Loucy (cell line): ENCODE measurements at regions not wholly inside any gene's neighbourhood (a gene's known extent, or its start where the extent isn't known, plus 50 kb on each side); places are given as distances from the start of the nearest gene placed in this dataset.
"Not testable (repeated sequence)": the region's sequence is repeated elsewhere in the genome, so short reads cannot be mapped to it uniquely, and the experiment has no call there.

Experiments used
- EZH2phosphoT487 ChIP-seq: fragments of 200-600 bp; IDR thresholded peaks from 2 replicates; pipeline ENCODE4 v1.6.1; 2018; ENCODE audit warnings: antibody characterized with exemption, mild to moderate bottlenecking, moderate library complexity, borderline replicate concordance
- TF ChIP-seq, protein P1 (sequence below): fragments of 200-600 bp; sonication (generic); conservative IDR thresholded peaks from 2 replicates; pipeline ENCODE4 v1.5.1; 2014; ENCODE audit warnings: mild to moderate bottlenecking, antibody characterized with exemption, low read length

DNA sequence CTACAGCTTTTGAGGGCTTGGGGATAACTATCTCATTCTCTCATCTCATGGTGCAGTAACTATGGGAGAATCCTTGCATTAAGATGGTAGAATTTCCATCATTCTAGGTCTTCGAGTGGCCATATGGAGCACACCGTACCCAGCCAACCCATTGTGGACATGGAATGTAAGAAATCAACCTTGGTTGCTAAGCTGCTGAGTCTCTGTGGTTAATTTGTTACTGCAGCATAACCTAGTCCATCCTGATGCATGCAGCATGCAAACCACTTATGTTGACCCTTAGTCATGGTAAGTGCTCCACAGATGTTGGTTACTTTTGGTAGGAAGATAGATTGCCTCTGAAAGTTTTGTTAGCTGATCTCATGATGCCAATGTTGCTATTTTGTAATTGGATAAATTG, 156.3 kb upstream of the CCZ1B start:
- TF ChIP-seq, protein P1, sequence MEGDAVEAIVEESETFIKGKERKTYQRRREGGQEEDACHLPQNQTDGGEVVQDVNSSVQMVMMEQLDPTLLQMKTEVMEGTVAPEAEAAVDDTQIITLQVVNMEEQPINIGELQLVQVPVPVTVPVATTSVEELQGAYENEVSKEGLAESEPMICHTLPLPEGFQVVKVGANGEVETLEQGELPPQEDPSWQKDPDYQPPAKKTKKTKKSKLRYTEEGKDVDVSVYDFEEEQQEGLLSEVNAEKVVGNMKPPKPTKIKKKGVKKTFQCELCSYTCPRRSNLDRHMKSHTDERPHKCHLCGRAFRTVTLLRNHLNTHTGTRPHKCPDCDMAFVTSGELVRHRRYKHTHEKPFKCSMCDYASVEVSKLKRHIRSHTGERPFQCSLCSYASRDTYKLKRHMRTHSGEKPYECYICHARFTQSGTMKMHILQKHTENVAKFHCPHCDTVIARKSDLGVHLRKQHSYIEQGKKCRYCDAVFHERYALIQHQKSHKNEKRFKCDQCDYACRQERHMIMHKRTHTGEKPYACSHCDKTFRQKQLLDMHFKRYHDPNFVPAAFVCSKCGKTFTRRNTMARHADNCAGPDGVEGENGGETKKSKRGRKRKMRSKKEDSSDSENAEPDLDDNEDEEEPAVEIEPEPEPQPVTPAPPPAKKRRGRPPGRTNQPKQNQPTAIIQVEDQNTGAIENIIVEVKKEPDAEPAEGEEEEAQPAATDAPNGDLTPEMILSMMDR: not testable (repeated sequence)
- TF ChIP-seq EZH2phosphoT487: not testable (repeated sequence)
